ENCODE measurements at regions not wholly inside any gene's neighbourhood (a gene's known extent, or its start where the extent isn't known, plus 50 kb on each side); places are given as distances from the start of the nearest gene placed in this dataset.

- Mint-ChIP-seq H3K27me3 (ENCODE audit: insufficient read depth, low read depth, poor library complexity) (peaks cover 4% of the 10 kb centered on the region), H3K27ac (no peak overlapping the region), H3K4me3 (no peak overlapping the region), H3K9me3 (peaks cover 8% of the 10 kb centered on the region; the same call in 2 of the 3 replicates), H3K4me1 (peaks cover 18% of the 10 kb centered on the region), H3K36me3 (ENCODE audit: low read depth) (peaks cover 6% of the 10 kb centered on the region; the same call in 2 of the 3 replicates)
- DNase-seq (ENCODE audit: low spot score) (no peak), ATAC-seq (no peak)
- H4K20me1 ChIP-seq (replicated peaks; ENCODE audit: insufficient read depth) = 0 out of 2 replicates have a peak, but pooled peaks cover 3% of the 10 kb centered on the region
- no peaks in the 10 kb centered on the region for H3K79me2 ChIP-seq (replicated peaks; ENCODE audit: insufficient read depth)
- H3K4me1 ChIP-seq (ENCODE audit: insufficient read depth) = peaks cover 26% of the 10 kb centered on the region
- no peaks in the 10 kb centered on the region for H3F3A ChIP-seq (replicated peaks; ENCODE audit: low read depth)
- no peak overlapping the region for H3K4me2 ChIP-seq
- no peak overlapping the region for H3K27ac ChIP-seq (ENCODE audit: low read depth)
- no peak for TF ChIP-seq JUNB (IDR thresholded peaks at IDR 0.05; ENCODE audit: unreplicated experiment)
- TF ChIP-seq EZH2 (IDR thresholded peaks at IDR 0.05; ENCODE audit: low read depth, unreplicated experiment) = no peak
- no peak for TF ChIP-seq NANOG (IDR thresholded peaks at IDR 0.05; ENCODE audit: borderline replicate concordance)
- TF ChIP-seq ZNF114 (CRISPR knock-in tag; IDR thresholded peaks at IDR 0.05) = no peak
- TF ChIP-seq CREB1 (CRISPR knock-in tag; IDR thresholded peaks at IDR 0.05; ENCODE audit: low read depth) = no peak
- no peak for TF ChIP-seq STAT1 (IDR thresholded peaks at IDR 0.05; ENCODE audit: unreplicated experiment)
- TF ChIP-seq POLR2AphosphoS5 (IDR thresholded peaks at IDR 0.05; ENCODE audit: low read depth) = no peak
- no peak for TF ChIP-seq ZNF462 (CRISPR knock-in tag; IDR thresholded peaks at IDR 0.05)
- TF ChIP-seq ETS1 (IDR thresholded peaks at IDR 0.05) = no peak
- no peak for TF ChIP-seq ZNF331 (CRISPR knock-in tag; IDR thresholded peaks at IDR 0.05; ENCODE audit: low read depth)
- no peak for TF ChIP-seq REST (IDR thresholded peaks at IDR 0.05; ENCODE audit: unreplicated experiment)
- TF ChIP-seq EZH2phosphoT487 (IDR thresholded peaks at IDR 0.05; ENCODE audit: unreplicated experiment) = no peak
- no peak for TF ChIP-seq CTCF (conservative IDR thresholded peaks at IDR 0.05; ENCODE audit: low read depth in 2 of 2)
- no peak overlapping the region for H2AFZ ChIP-seq
- H3K36me3 ChIP-seq (ENCODE audit: insufficient read depth) = no peaks in the 10 kb centered on the region
- H3K4me3 ChIP-seq = no peak overlapping the region
- no peaks in the 10 kb centered on the region for H3K9me2 ChIP-seq (ENCODE audit: insufficient read depth)
- no peaks in the 10 kb centered on the region for H3K27me3 ChIP-seq (ENCODE audit: insufficient read depth)
These were observed 412.4 kb downstream of the BUD13 start for GRCh38 chr11:116360221-116360941.
